ENCODE measurements at regions not wholly inside any gene's neighbourhood (a gene's known extent, or its start where the extent isn't known, plus 50 kb on each side); places are given as distances from the start of the nearest gene placed in this dataset.

DNA sequence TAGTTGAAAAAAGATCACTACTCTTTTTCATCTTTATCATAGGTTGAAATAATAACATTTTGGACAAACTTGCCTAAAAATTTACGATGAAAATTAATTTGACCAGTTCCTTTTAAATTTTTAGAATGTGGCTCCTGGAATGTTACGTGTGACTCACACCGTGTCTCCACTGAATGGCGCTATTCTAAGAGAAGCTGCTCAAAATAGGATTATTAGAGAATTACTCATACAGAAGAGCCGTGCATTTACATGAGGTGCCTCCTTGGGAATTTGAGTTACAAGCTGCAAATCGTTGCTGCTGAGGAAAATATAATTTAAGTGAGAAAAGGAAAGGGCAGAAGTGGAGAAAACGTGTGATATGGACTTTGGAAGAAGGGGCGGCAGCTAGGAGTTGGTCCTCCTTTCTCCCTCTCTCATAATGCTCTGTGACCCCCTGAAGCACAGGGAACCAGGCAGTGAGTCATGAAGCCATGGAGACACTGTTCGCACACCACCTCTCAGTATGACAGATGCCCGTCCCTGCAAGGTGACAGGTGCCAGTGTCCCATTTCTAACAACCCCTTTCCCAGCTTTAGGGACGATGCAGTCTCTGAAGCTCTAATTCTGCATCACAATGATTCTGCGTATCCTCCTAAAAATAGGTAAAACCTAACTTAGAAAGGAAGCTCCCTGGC is 323.2 kb upstream of the COBL start:
- H3K4me1 ChIP-seq (ENCODE audit: control insufficient read depth, insufficient read depth, low read length), result peaks cover 3% of the 10 kb centered on the region
- 95% methylated on average over 5 of the region's 12 CpGs for WGBS (ENCODE audit: insufficient coverage)
- H3K4me3 ChIP-seq (ENCODE audit: low read depth, low read length), result no peak overlapping the region
- H3K27me3 ChIP-seq (ENCODE audit: control insufficient read depth, insufficient read depth, low read length), result no peaks in the 10 kb centered on the region
- H3K36me3 ChIP-seq (ENCODE audit: control insufficient read depth, insufficient read depth, low read length), result no peaks in the 10 kb centered on the region
- H3K27ac ChIP-seq (ENCODE audit: low read depth, low read length), result no peak overlapping the region
- H3K9me3 ChIP-seq (ENCODE audit: control insufficient read depth, insufficient read depth, low read length), result no peaks in the 10 kb centered on the region
- DNase-seq (ENCODE audit: low read depth in 4 of 6, low spot score in 6 of 6), result no peak

DNA sequence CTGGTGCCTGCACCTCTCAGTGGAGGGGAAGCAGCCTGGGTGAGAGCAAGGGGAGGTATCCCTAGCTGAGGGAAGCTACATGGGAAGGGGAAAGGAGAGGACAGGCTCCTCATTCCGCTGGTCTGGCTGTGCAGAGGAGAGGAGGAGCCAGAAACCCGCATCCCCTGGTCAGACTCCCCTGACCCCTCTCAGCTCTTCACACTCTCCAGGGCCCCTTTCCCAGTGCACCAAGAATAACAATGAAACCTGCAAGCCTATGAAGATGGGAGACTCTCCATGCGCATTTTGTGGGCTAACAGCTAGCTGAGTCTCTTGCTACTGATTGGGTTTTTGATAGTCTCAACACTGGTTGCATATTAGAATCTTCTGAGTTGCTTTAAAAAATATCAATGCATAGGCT is 319.9 kb upstream of the COBL start:
- DNase-seq (ENCODE audit: low read depth in 4 of 6, low spot score in 6 of 6), result no peak
- no peak overlapping the region for H3K27ac ChIP-seq (ENCODE audit: low read depth, low read length)
- H3K4me1 ChIP-seq (ENCODE audit: control insufficient read depth, insufficient read depth, low read length), result no peaks in the 10 kb centered on the region
- H3K36me3 ChIP-seq (ENCODE audit: control insufficient read depth, insufficient read depth, low read length), result no peaks in the 10 kb centered on the region
- no peak overlapping the region for H3K4me3 ChIP-seq (ENCODE audit: low read depth, low read length)
- no CpG with 5 or more reads among the region's 3 CpGs for WGBS (ENCODE audit: insufficient coverage)
- H3K27me3 ChIP-seq (ENCODE audit: control insufficient read depth, insufficient read depth, low read length), result no peaks in the 10 kb centered on the region
- H3K9me3 ChIP-seq (ENCODE audit: control insufficient read depth, insufficient read depth, low read length), result no peaks in the 10 kb centered on the region

DNA sequence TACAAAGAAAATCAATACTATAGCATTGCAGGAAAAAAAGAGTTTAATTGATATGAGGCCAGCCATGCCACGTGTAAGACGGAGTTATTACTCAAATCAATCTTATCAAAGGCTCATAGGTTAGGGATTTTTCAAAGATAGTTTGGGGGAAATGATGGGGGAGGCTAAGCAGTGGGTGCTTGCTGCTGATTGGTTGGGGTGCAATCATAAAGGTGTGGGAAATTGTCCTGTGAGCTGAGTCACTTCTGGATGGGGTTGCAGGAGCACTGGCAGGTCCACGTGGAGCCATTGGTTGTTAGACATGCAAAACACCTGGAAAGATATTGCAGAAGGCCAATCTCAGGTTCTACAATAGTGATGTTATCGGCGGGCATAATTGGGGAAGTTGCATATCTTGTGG is 319.2 kb upstream of the COBL start:
- no peak for DNase-seq (ENCODE audit: low read depth in 4 of 6, low spot score in 6 of 6)
- no peaks in the 10 kb centered on the region for H3K36me3 ChIP-seq (ENCODE audit: control insufficient read depth, insufficient read depth, low read length)
- no peak overlapping the region for H3K4me3 ChIP-seq (ENCODE audit: low read depth, low read length)
- H3K27me3 ChIP-seq (ENCODE audit: control insufficient read depth, insufficient read depth, low read length), result no peaks in the 10 kb centered on the region
- no peak overlapping the region for H3K27ac ChIP-seq (ENCODE audit: low read depth, low read length)
- 100% methylated on average over 1 of the region's 5 CpGs for WGBS (ENCODE audit: insufficient coverage)
- no peaks in the 10 kb centered on the region for H3K9me3 ChIP-seq (ENCODE audit: control insufficient read depth, insufficient read depth, low read length)
- H3K4me1 ChIP-seq (ENCODE audit: control insufficient read depth, insufficient read depth, low read length), result no peaks in the 10 kb centered on the region

DNA sequence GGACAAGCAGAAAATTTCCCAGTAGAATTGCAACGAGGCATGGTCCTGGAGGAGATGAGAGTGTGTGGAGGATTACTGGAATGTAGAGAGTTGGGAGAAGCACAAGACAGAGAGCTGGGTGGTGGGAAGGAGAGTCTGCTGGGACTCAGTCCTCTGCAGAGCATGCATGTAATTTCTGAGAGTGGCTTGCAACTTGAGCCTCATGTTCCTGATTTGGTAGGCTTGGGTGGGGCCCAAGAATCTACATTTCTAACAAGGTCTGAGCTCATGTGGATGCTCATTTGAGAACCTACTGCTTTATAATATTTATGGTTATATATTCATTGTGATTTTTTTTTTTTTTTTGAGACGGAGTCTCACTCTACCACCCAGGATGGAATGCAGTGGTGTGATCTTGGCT is 317.9 kb upstream of the COBL start:
- no peak for DNase-seq (ENCODE audit: low read depth in 4 of 6, low spot score in 6 of 6)
- WGBS (ENCODE audit: insufficient coverage), result 96% methylated on average over 2 of the region's 2 CpGs
- Histone ChIP-seq H3K9me3 (ENCODE audit: control insufficient read depth, insufficient read depth, low read length) (no peaks in the 10 kb centered on the region), H3K27ac (ENCODE audit: low read depth, low read length) (no peak overlapping the region), H3K4me1 (ENCODE audit: control insufficient read depth, insufficient read depth, low read length) (no peaks in the 10 kb centered on the region), H3K4me3 (ENCODE audit: low read depth, low read length) (no peak overlapping the region), H3K36me3 (ENCODE audit: control insufficient read depth, insufficient read depth, low read length) (no peaks in the 10 kb centered on the region), H3K27me3 (ENCODE audit: control insufficient read depth, insufficient read depth, low read length) (no peaks in the 10 kb centered on the region)

DNA sequence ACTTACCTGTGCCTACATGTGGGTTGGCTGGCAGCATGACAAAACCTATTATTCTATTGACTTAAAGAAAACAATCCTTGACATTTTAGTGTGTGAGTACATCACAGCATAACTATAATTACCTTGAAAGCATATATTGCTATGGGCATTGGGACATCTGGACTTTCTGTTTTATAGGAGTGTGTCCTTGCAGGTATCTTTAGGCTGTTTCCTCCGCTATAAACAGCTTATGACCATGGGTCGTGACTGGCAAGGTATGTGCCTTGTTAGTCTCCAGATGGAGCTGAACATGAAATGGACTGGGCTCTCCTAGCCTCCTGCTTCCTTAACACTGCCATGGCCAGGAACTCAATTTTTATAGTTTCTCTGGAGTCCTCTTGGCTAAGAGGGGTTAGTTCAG is 317.4 kb upstream of the COBL start:
- no peak for DNase-seq (ENCODE audit: low read depth in 4 of 6, low spot score in 6 of 6)
- Histone ChIP-seq H3K4me3 (ENCODE audit: low read depth, low read length) (no peak overlapping the region), H3K36me3 (ENCODE audit: control insufficient read depth, insufficient read depth, low read length) (no peaks in the 10 kb centered on the region), H3K9me3 (ENCODE audit: control insufficient read depth, insufficient read depth, low read length) (no peaks in the 10 kb centered on the region), H3K27ac (ENCODE audit: low read depth, low read length) (no peak overlapping the region), H3K4me1 (ENCODE audit: control insufficient read depth, insufficient read depth, low read length) (no peaks in the 10 kb centered on the region), H3K27me3 (ENCODE audit: control insufficient read depth, insufficient read depth, low read length) (no peaks in the 10 kb centered on the region)
- WGBS (ENCODE audit: insufficient coverage), result 76% methylated on average over 2 of the region's 2 CpGs

DNA sequence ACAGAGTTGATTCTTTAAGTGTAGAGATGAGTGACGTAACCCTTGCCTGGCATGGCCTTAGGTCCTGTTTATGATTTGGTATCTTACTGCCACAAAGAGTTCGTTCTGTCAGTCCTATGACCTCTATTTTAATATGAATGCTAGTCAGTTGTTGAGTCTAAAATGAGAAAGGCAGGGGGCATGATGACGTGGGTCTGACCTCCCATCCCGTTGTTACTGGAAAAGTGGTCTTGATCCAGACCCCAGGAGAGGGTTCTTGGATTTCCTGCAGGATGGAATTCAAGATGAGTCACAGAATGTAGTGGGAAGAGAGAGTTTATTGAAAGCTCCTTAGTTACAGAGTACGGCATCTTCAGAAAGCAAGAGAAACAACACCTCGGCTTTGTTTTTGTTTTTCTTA is 317.0 kb upstream of the COBL start:
- 82% methylated on average over 3 of the region's 6 CpGs for WGBS (ENCODE audit: insufficient coverage)
- Histone ChIP-seq H3K27me3 (ENCODE audit: control insufficient read depth, insufficient read depth, low read length) (no peaks in the 10 kb centered on the region), H3K36me3 (ENCODE audit: control insufficient read depth, insufficient read depth, low read length) (no peaks in the 10 kb centered on the region), H3K4me1 (ENCODE audit: control insufficient read depth, insufficient read depth, low read length) (no peaks in the 10 kb centered on the region), H3K4me3 (ENCODE audit: low read depth, low read length) (no peak overlapping the region), H3K27ac (ENCODE audit: low read depth, low read length) (no peak overlapping the region), H3K9me3 (ENCODE audit: control insufficient read depth, insufficient read depth, low read length) (no peaks in the 10 kb centered on the region)
- no peak for DNase-seq (ENCODE audit: low read depth in 4 of 6, low spot score in 6 of 6)

DNA sequence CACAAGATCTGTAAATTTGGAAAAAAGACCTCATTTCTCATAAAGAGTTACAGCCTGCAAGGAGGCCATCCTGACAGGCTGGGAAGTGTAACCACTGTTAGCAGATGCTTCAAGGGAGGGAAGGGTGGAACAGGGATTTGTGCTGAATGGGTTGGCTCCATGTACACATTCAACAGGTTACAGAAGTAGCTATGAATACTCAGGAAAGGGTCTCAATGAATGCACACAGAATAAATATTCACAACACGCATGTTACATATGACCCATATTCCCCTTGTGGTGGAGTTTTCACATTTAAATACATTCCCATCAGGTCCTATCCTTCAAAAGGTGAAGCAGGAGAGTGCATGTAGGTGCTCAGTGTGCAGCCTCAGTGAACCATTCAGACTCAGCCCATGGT is 316.4 kb upstream of the COBL start:
- no peaks in the 10 kb centered on the region for H3K27me3 ChIP-seq (ENCODE audit: control insufficient read depth, insufficient read depth, low read length)
- H3K27ac ChIP-seq (ENCODE audit: low read depth, low read length), result no peak overlapping the region
- H3K9me3 ChIP-seq (ENCODE audit: control insufficient read depth, insufficient read depth, low read length), result no peaks in the 10 kb centered on the region
- H3K4me1 ChIP-seq (ENCODE audit: control insufficient read depth, insufficient read depth, low read length), result no peaks in the 10 kb centered on the region
- H3K4me3 ChIP-seq (ENCODE audit: low read depth, low read length), result no peak overlapping the region
- no peaks in the 10 kb centered on the region for H3K36me3 ChIP-seq (ENCODE audit: control insufficient read depth, insufficient read depth, low read length)
- no peak for DNase-seq (ENCODE audit: low read depth in 4 of 6, low spot score in 6 of 6)
- WGBS (ENCODE audit: insufficient coverage), result no CpG with 5 or more reads among the region's 1 CpG

DNA sequence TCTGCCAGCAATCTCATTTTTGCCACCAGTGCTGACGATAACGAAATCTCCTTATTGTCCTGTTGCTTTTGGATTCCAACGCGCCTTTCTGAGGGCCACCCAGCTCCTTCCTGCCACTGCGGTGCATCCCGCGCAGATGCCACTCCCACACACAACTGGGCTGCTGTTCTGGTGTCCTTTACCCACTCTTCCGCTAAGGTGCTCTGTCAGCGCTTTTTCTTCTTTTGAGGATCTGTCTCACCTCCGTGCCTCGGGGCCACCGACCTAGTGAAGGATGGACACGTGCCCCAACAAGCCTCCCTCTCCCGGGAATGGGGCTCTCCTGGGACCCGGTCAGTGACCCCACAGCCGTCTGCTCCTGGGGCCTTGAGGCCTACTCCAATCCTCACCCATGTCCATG is 314.3 kb upstream of the COBL start:
- Histone ChIP-seq H3K4me1 (ENCODE audit: control insufficient read depth, insufficient read depth, low read length) (no peaks in the 10 kb centered on the region), H3K4me3 (ENCODE audit: low read depth, low read length) (no peak overlapping the region), H3K27me3 (ENCODE audit: control insufficient read depth, insufficient read depth, low read length) (no peaks in the 10 kb centered on the region), H3K27ac (ENCODE audit: low read depth, low read length) (no peak overlapping the region), H3K36me3 (ENCODE audit: control insufficient read depth, insufficient read depth, low read length) (no peaks in the 10 kb centered on the region), H3K9me3 (ENCODE audit: control insufficient read depth, insufficient read depth, low read length) (no peaks in the 10 kb centered on the region)
- WGBS (ENCODE audit: insufficient coverage), result 96% methylated on average over 16 of the region's 16 CpGs
- no peak for DNase-seq (ENCODE audit: low read depth in 4 of 6, low spot score in 6 of 6)

DNA sequence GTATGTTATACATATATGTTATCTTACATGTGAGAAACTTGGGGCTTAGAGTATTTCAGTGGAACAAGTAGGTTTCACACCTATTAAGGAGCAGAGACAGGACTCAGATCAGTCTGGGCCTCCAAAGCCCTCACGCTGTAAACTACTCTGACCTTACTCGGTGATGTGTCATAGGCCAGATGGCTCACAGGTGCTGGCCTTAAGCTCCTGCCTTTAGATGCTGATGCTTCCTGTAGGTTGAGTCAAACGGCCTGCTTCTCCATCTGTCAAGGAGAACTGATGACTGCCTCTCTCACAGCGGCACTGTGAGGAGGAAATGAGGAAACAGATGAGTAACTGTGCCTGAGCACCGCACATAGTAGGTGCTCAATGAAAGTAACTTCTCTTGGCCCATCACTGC is 312.6 kb upstream of the COBL start:
- Histone ChIP-seq H3K4me1 (ENCODE audit: control insufficient read depth, insufficient read depth, low read length) (no peaks in the 10 kb centered on the region), H3K9me3 (ENCODE audit: control insufficient read depth, insufficient read depth, low read length) (no peaks in the 10 kb centered on the region), H3K27me3 (ENCODE audit: control insufficient read depth, insufficient read depth, low read length) (no peaks in the 10 kb centered on the region), H3K36me3 (ENCODE audit: control insufficient read depth, insufficient read depth, low read length) (no peaks in the 10 kb centered on the region), H3K4me3 (ENCODE audit: low read depth, low read length) (no peak overlapping the region), H3K27ac (ENCODE audit: low read depth, low read length) (no peak overlapping the region)
- 88% methylated on average over 4 of the region's 5 CpGs for WGBS (ENCODE audit: insufficient coverage)
- DNase-seq (ENCODE audit: low read depth in 4 of 6, low spot score in 6 of 6), result no peak

DNA sequence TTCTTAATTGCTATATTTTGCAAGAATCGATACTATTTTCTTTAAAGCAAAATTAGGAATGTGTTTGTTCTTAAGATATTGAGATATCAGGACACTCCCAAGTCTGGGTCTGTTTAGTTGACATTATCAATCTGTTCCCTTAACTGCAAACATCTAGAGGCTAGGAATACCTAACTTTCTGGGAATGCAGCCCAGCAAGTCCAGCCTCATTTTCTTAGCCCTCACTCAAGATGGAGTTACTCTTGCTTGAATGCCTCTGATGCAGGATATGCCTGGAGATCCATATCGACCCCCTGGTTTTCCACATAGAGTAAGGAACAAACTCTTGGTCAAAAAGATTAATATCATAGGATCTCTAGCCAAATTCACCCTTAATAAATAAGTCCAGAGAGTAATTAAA is 305.3 kb upstream of the COBL start:
- DNase-seq (ENCODE audit: low read depth in 4 of 6, low spot score in 6 of 6), result no peak
- Histone ChIP-seq H3K9me3 (ENCODE audit: control insufficient read depth, insufficient read depth, low read length) (no peaks in the 10 kb centered on the region), H3K4me1 (ENCODE audit: control insufficient read depth, insufficient read depth, low read length) (no peaks in the 10 kb centered on the region), H3K4me3 (ENCODE audit: low read depth, low read length) (no peak overlapping the region), H3K27me3 (ENCODE audit: control insufficient read depth, insufficient read depth, low read length) (no peaks in the 10 kb centered on the region), H3K27ac (ENCODE audit: low read depth, low read length) (no peak overlapping the region), H3K36me3 (ENCODE audit: control insufficient read depth, insufficient read depth, low read length) (no peaks in the 10 kb centered on the region)
- no CpG with 5 or more reads among the region's 2 CpGs for WGBS (ENCODE audit: insufficient coverage)

Measured in spinal cord (tissue), 9 donors.